H1 (cell line): ENCODE measurements at regions not wholly inside any gene's neighbourhood (a gene's known extent, or its start where the extent isn't known, plus 50 kb on each side); places are given as distances from the start of the nearest gene placed in this dataset.

ENCODE experiments used
- CTCF ChIA-PET: fragments of 300-600 bp; sonication (Branson Sonifier 250); formaldehyde crosslinking; loops from one replicate; lab custom pipeline; 2021; ENCODE audit not compliant: partially characterized antibody; lab: Charles Lee
- POLR2A ChIA-PET: fragments of 300-600 bp; sonication (Branson Sonifier 250); formaldehyde crosslinking; loops from one replicate; lab custom pipeline; 2021; ENCODE audit warnings: inconsistent platforms; ENCODE audit not compliant: partially characterized antibody; lab: Charles Lee
- DNase-seq, 2 experiments: peaks; one replicate each; pipeline versions ENCODE4 v3.0.0 to v3.0.0-alpha.2; 2010 to 2022; ENCODE audit warnings: low spot score in 2 of 2, low read depth in 1 of 2, mixed read lengths in 1 of 2
- FAIRE-seq: peaks from 2 replicates; lab custom pipeline; 2011; peaks lifted over from hg19 to GRCh38; lab: Jason Lieb, UNC
- H2AFZ ChIP-seq: 2 replicates; pipeline ENCODE4 v1.8.1; 2012; ENCODE audit warnings: low read length, inconsistent platforms
- H2AK5ac ChIP-seq: 2 replicates; pipeline ENCODE4 v1.6.1; 2013; ENCODE audit warnings: low read depth, low read length
- H2BK120ac ChIP-seq: replicated peaks from 2 replicates; pipeline ENCODE3; 2013; ENCODE audit warnings: low read depth, low read length, inconsistent platforms
- H2BK12ac ChIP-seq: 2 replicates; pipeline ENCODE4 v1.6.1; 2013; ENCODE audit warnings: low read depth, low read length
- H2BK15ac ChIP-seq: 2 replicates; pipeline ENCODE4 v1.6.1; 2013; ENCODE audit warnings: low read length
- H2BK20ac ChIP-seq: 2 replicates; pipeline ENCODE4 v1.6.1; 2013; ENCODE audit warnings: low read length
- H2BK5ac ChIP-seq: 2 replicates; pipeline ENCODE4 v1.6.1; 2013; ENCODE audit warnings: low read depth, low read length
- H3K14ac ChIP-seq: 2 replicates; pipeline ENCODE4 v1.6.1; 2013; ENCODE audit warnings: inconsistent platforms; ENCODE audit not compliant: insufficient read length
- H3K18ac ChIP-seq: 2 replicates; pipeline ENCODE4 v1.6.1; 2013; ENCODE audit warnings: low read length; ENCODE audit errors: extremely low read depth
- H3K23ac ChIP-seq: 2 replicates; pipeline ENCODE4 v1.6.1; 2013; ENCODE audit warnings: inconsistent platforms; ENCODE audit not compliant: insufficient read length
- H3K23me2 ChIP-seq: 2 replicates; pipeline ENCODE4 v1.6.1; 2013; ENCODE audit warnings: low read depth, low read length
- H3K27ac ChIP-seq: 2 replicates; pipeline ENCODE4 v1.6.1; 2011; ENCODE audit warnings: low read depth, low read length, inconsistent platforms
- H3K27me3 ChIP-seq, 4 experiments: replicated peaks in 1 of 4; 1 replicate in 1 of 4; 2 replicates in 3 of 4; pipeline versions ENCODE4 v1.6.1 to v1.8.1; 2011 to 2013; ENCODE audit warnings: low read length in 3 of 4, mild to moderate bottlenecking in 3 of 4, inconsistent platforms in 2 of 4, mixed read lengths in 2 of 4, moderate library complexity in 1 of 4; ENCODE audit not compliant: control insufficient read depth in 3 of 4, insufficient read depth in 3 of 4; ENCODE audit errors: extremely low read depth in 1 of 4
- H3K36me3 ChIP-seq, 4 experiments: 2 replicates each; pipeline versions ENCODE4 v1.6.1 to v1.8.1; 2011 to 2013; ENCODE audit warnings: mild to moderate bottlenecking in 4 of 4, low read length in 3 of 4, moderate library complexity in 2 of 4, control low read depth in 1 of 4, inconsistent platforms in 1 of 4; ENCODE audit not compliant: insufficient read depth in 4 of 4, control insufficient read depth in 2 of 4
- H3K4ac ChIP-seq: replicated peaks from 2 replicates; pipeline ENCODE3; 2013; ENCODE audit warnings: low read length, low read depth, mixed read lengths, inconsistent platforms; ENCODE audit not compliant: insufficient read length
- H3K4me1 ChIP-seq, 4 experiments: replicated peaks in 1 of 4; 1 replicate in 1 of 4; 2 replicates in 3 of 4; pipeline versions ENCODE4 v1.6.1 to v1.8.1; 2011 to 2013; ENCODE audit warnings: low read length in 3 of 4, inconsistent platforms in 2 of 4, mixed read lengths in 1 of 4; ENCODE audit not compliant: insufficient read depth in 4 of 4, control insufficient read depth in 3 of 4
- H3K4me2 ChIP-seq, 2 experiments: 2 replicates each; pipeline versions ENCODE4 v1.6.1 to v1.8.1; 2011 to 2013; ENCODE audit warnings: low read depth in 2 of 2, low read length in 2 of 2, control low read depth in 1 of 2, inconsistent platforms in 1 of 2, mild to moderate bottlenecking in 1 of 2; ENCODE audit not compliant: insufficient read depth in 1 of 2
- H3K4me3 ChIP-seq, 4 experiments: fragments of 200-600, 300-600 bp in 1 of 4; sonication (generic), shearing (Covaris generic), sonication (Bioruptor Twin) in 1 of 4; 2 replicates each; pipeline versions ENCODE4 v1.5.1 to v1.8.1; 2011 to 2016; ENCODE audit warnings: low read length in 4 of 4, low read depth in 3 of 4, control low read depth in 2 of 4, inconsistent platforms in 2 of 4, mild to moderate bottlenecking in 2 of 4, mixed read lengths in 1 of 4, moderate library complexity in 1 of 4; ENCODE audit not compliant: insufficient read depth in 2 of 4; ENCODE audit errors: extremely low read depth in 1 of 4
- H3K56ac ChIP-seq: replicated peaks from 2 replicates; pipeline ENCODE3; 2013; ENCODE audit warnings: low read depth, mild to moderate bottlenecking, mixed read lengths, low read length, inconsistent platforms; ENCODE audit not compliant: insufficient read length
- H3K79me1 ChIP-seq: 2 replicates; pipeline ENCODE4 v1.6.1; 2013; ENCODE audit warnings: low read depth, low read length, control low read depth
- H3K79me2 ChIP-seq, 2 experiments: 2 replicates each; pipeline versions ENCODE4 v1.6.1 to v1.8.1; 2012 to 2013; ENCODE audit warnings: low read length in 2 of 2, mild to moderate bottlenecking in 2 of 2, inconsistent platforms in 1 of 2; ENCODE audit not compliant: insufficient read depth in 2 of 2, control insufficient read depth in 1 of 2
- H3K9ac ChIP-seq, 4 experiments: replicated peaks in 1 of 4; 1 replicate in 1 of 4; 2 replicates in 3 of 4; pipeline versions ENCODE4 v1.6.1 to v1.8.1; 2011 to 2013; ENCODE audit warnings: low read depth in 3 of 4, low read length in 3 of 4, control low read depth in 2 of 4, mild to moderate bottlenecking in 2 of 4, moderate library complexity in 2 of 4, inconsistent platforms in 1 of 4; ENCODE audit errors: extremely low read depth in 1 of 4
- H3K9me3 ChIP-seq, 2 experiments: 2 replicates each; pipeline versions ENCODE4 v1.6.1 to v1.8.1; 2012 to 2013; ENCODE audit warnings: mild to moderate bottlenecking in 2 of 2, moderate library complexity in 2 of 2, control low read depth in 1 of 2, inconsistent platforms in 1 of 2, low read depth in 1 of 2, low read length in 1 of 2, mixed read lengths in 1 of 2; ENCODE audit not compliant: insufficient read depth in 2 of 2
- H4K20me1 ChIP-seq, 2 experiments: replicated peaks in 1 of 2; 2 replicates each; pipeline versions ENCODE3 to v1.8.1; 2011 to 2013; ENCODE audit warnings: inconsistent platforms in 2 of 2, low read length in 2 of 2, mild to moderate bottlenecking in 1 of 2; ENCODE audit not compliant: insufficient read depth in 2 of 2, control insufficient read depth in 1 of 2
- H4K5ac ChIP-seq: 2 replicates; pipeline ENCODE4 v1.6.1; 2013; ENCODE audit warnings: low read length, low read depth, mixed read lengths, inconsistent platforms; ENCODE audit not compliant: insufficient read length
- H4K8ac ChIP-seq: 2 replicates; pipeline ENCODE4 v1.8.0; 2013; ENCODE audit warnings: mild to moderate bottlenecking, moderate library complexity, low read length, inconsistent platforms; ENCODE audit not compliant: insufficient read depth; ENCODE audit errors: extremely low read depth
- H4K91ac ChIP-seq: replicated peaks from 2 replicates; pipeline ENCODE3; 2013; ENCODE audit warnings: low read length, mixed read lengths, inconsistent platforms; ENCODE audit not compliant: insufficient read length
- BCL11A ChIP-seq, 2 experiments: IDR thresholded peaks; one replicate each; pipeline ENCODE4 v1.6.1; 2011; ENCODE audit warnings: low read depth in 2 of 2, low read length in 2 of 2, mild to moderate bottlenecking in 2 of 2
- BRCA1 ChIP-seq: IDR thresholded peaks from 2 replicates; pipeline ENCODE4 v1.6.1; 2012; ENCODE audit warnings: low read depth, low read length, improper control_type of control experiment
- CHD1 ChIP-seq: IDR thresholded peaks from 2 replicates; pipeline ENCODE4 v1.6.1; 2012; ENCODE audit warnings: low read depth, low read length, improper control_type of control experiment
- GTF2F1 ChIP-seq: IDR thresholded peaks from 2 replicates; pipeline ENCODE4 v1.6.1; 2012; ENCODE audit warnings: low read depth, low read length, improper control_type of control experiment, borderline replicate concordance
- KDM1A ChIP-seq: fragments of 200-600, 300-600 bp; sonication (generic); IDR thresholded peaks from 2 replicates; pipeline ENCODE4 v1.7.1; 2016; ENCODE audit warnings: mild to moderate bottlenecking, low read length, borderline replicate concordance
- PHF8 ChIP-seq: fragments of 200-600 bp; sonication (generic); conservative IDR thresholded peaks from 2 replicates; pipeline ENCODE4 v1.7.1; 2012; ENCODE audit warnings: low read depth, mild to moderate bottlenecking, inconsistent platforms, low read length, moderate library complexity
- SP2 ChIP-seq: IDR thresholded peaks from 2 replicates; pipeline ENCODE4 v1.6.1; 2012; ENCODE audit warnings: mild to moderate bottlenecking, low read length, inconsistent platforms
- TAF1 ChIP-seq: IDR thresholded peaks from 2 replicates; pipeline ENCODE4 v1.6.1; 2011; ENCODE audit warnings: mild to moderate bottlenecking, low read depth, low read length
- TCF12 ChIP-seq: IDR thresholded peaks from 2 replicates; pipeline ENCODE4 v1.6.1; 2011; ENCODE audit warnings: low read depth, mild to moderate bottlenecking, low read length
- WGBS, 2 experiments: shearing (Covaris generic) in 1 of 2; methylation state at CpG; one replicate each; pipeline versions ENCODE4 v1.1.6 to v1.1.7; 2013 to 2015; ENCODE audit warnings: low lambda C conversion rate in 2 of 2, mixed read lengths in 2 of 2, inconsistent platforms in 1 of 2, low coverage in 1 of 2, missing lambda C conversion rate in 1 of 2; ENCODE audit not compliant: insufficient replicate concordance in 2 of 2, insufficient coverage in 1 of 2, insufficient read length in 1 of 2; ENCODE audit errors: extremely low coverage in 1 of 2, missing lambda C conversion rate in 1 of 2; 5-methylcytosine and 5-hydroxymethylcytosine counted together
- TF ChIP-seq, protein P1 (sequence below): IDR thresholded peaks from 2 replicates; pipeline ENCODE4 v1.6.1; 2011; ENCODE audit warnings: low read length, improper control_type of control experiment
- TF ChIP-seq, protein P2 (sequence below), 3 experiments: IDR thresholded peaks; 1 replicate in 2 of 3; 2 replicates in 1 of 3; pipeline versions ENCODE4 v1.5.1 to v1.6.1; 2011; ENCODE audit warnings: low read length in 3 of 3, mild to moderate bottlenecking in 3 of 3, inconsistent platforms in 2 of 3, low read depth in 1 of 3, moderate library complexity in 1 of 3; ENCODE audit not compliant: insufficient read depth in 1 of 3; ENCODE audit errors: control extremely low read depth in 1 of 3

DNA sequence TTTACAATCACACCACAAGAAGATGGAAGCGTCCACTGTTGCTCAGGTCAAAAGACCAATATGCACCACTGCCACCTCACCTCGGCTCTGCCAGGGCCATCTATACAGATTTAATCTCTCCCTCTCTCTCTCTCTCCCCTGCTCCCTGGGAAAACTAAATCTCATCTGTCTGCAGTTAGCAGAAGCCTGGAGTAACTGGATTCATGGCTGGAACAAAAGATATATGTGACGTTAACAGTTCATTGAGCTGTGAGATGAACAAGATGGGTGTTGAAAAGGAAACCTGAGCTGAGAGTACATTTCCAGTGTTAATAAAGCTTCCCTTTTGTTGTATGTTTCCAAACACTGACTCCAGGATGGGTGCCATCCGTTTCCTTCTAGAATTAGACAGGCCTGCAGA is 369.7 kb downstream of the CDK5RAP2 start:
- TF ChIP-seq KDM1A, result no peak
- no peak for TF ChIP-seq TCF12
- no peak for TF ChIP-seq TAF1
- no peak for TF ChIP-seq PHF8
- TF ChIP-seq CHD1, result no peak
- TF ChIP-seq BCL11A (IDR thresholded peaks at IDR 0.05; ENCODE audit: low read depth in 2 of 2, low read length in 2 of 2), result no peak
- TF ChIP-seq SP2, result no peak
- TF ChIP-seq, protein P1, sequence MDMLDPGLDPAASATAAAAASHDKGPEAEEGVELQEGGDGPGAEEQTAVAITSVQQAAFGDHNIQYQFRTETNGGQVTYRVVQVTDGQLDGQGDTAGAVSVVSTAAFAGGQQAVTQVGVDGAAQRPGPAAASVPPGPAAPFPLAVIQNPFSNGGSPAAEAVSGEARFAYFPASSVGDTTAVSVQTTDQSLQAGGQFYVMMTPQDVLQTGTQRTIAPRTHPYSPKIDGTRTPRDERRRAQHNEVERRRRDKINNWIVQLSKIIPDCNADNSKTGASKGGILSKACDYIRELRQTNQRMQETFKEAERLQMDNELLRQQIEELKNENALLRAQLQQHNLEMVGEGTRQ, result no peak
- TF ChIP-seq, protein P2, sequence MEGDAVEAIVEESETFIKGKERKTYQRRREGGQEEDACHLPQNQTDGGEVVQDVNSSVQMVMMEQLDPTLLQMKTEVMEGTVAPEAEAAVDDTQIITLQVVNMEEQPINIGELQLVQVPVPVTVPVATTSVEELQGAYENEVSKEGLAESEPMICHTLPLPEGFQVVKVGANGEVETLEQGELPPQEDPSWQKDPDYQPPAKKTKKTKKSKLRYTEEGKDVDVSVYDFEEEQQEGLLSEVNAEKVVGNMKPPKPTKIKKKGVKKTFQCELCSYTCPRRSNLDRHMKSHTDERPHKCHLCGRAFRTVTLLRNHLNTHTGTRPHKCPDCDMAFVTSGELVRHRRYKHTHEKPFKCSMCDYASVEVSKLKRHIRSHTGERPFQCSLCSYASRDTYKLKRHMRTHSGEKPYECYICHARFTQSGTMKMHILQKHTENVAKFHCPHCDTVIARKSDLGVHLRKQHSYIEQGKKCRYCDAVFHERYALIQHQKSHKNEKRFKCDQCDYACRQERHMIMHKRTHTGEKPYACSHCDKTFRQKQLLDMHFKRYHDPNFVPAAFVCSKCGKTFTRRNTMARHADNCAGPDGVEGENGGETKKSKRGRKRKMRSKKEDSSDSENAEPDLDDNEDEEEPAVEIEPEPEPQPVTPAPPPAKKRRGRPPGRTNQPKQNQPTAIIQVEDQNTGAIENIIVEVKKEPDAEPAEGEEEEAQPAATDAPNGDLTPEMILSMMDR (IDR thresholded peaks at IDR 0.05; ENCODE audit: control extremely low read depth in 1 of 3, insufficient read depth in 1 of 3, low read depth in 1 of 3, low read length in 3 of 3), result no peak
- TF ChIP-seq BRCA1, result no peak
- no peak for TF ChIP-seq GTF2F1
- TF ChIP-seq, all 59 proteins: peak for 0

More for the DNA sequence above, 369.7 kb downstream of the CDK5RAP2 start:
- POLR2A ChIA-PET, result no interaction called here
- no peaks in the 10 kb centered on the region for H3K79me2 ChIP-seq
- no peaks in the 10 kb centered on the region for H3K27me3 ChIP-seq
- no peak overlapping the region for H3K23ac ChIP-seq
- no peak overlapping the region for H3K4me3 ChIP-seq
- H4K8ac ChIP-seq, result no peak overlapping the region
- H2BK15ac ChIP-seq, result no peak overlapping the region
- no peak overlapping the region for H3K27ac ChIP-seq
- H3K56ac ChIP-seq, result no peak overlapping the region
- FAIRE-seq, result no peak
- H2BK12ac ChIP-seq, result no peak overlapping the region
- no peaks in the 10 kb centered on the region; the same call in 1 of the 2 replicates for H3K23me2 ChIP-seq
- H3K14ac ChIP-seq, result no peak overlapping the region
- no peaks in the 10 kb centered on the region for H3K36me3 ChIP-seq
- H4K20me1 ChIP-seq, result no peaks in the 10 kb centered on the region
- no peak overlapping the region for H3K9ac ChIP-seq
- H3K9me3 ChIP-seq, result no peaks in the 10 kb centered on the region
- no peak overlapping the region for H2AFZ ChIP-seq
- no peak overlapping the region for H3K18ac ChIP-seq
- no peak overlapping the region for H2BK5ac ChIP-seq
- WGBS, 2 experiments, result 88% methylated on average over 4 of the region's 4 CpGs; no CpG with 5 or more reads in 1 of the 2 experiments
- DNase-seq, result no peak
- H4K91ac ChIP-seq, result no peak overlapping the region
- H3K4me1 ChIP-seq, result no peaks in the 10 kb centered on the region
- H2BK20ac ChIP-seq, result no peak overlapping the region
- H3K79me1 ChIP-seq, result no peaks in the 10 kb centered on the region
- H3K4ac ChIP-seq, result no peak overlapping the region
- no peak overlapping the region for H2AK5ac ChIP-seq
- no peak overlapping the region for H2BK120ac ChIP-seq
- H3K4me2 ChIP-seq, result no peak overlapping the region
- H4K5ac ChIP-seq, result no peak overlapping the region
- CTCF ChIA-PET, result interaction anchor here (0.8 to 1.9 kb wide), 2 partner anchors 12 to 41 kb away, joined by 4 read pairs; no protein-coding TSS in a partner anchor
